ENCODE measurements at regions not wholly inside any gene's neighbourhood (a gene's known extent, or its start where the extent isn't known, plus 50 kb on each side); places are given as distances from the start of the nearest gene placed in this dataset.
"Not testable (repeated sequence)": the region's sequence is repeated elsewhere in the genome, so short reads cannot be mapped to it uniquely, and the experiment has no call there.

GRCh38 chr17:70523426-70523825, 354.1 kb downstream of the KCNJ2 start:
- DNase-seq (ENCODE audit: low spot score) = no peak

GRCh38 chr17:70525035-70525434, 355.7 kb downstream of the KCNJ2 start:
- not testable (repeated sequence) for DNase-seq (ENCODE audit: low spot score)

GRCh38 chr17:70525961-70526360, 356.6 kb downstream of the KCNJ2 start:
- no peak for DNase-seq (ENCODE audit: low spot score)

- DNase-seq (ENCODE audit: low spot score) = peak; percentile 1
Measured at GRCh38 chr17:70527364-70527888, 358.1 kb downstream of the KCNJ2 start.

- no peak for DNase-seq (ENCODE audit: low spot score)
Measured at GRCh38 chr17:70533427-70533826, 364.1 kb downstream of the KCNJ2 start.

- DNase-seq (ENCODE audit: low spot score) = no peak
Measured at GRCh38 chr17:70535986-70536385, 366.7 kb downstream of the KCNJ2 start.

GRCh38 chr17:70539132-70539924, 370.0 kb downstream of the KCNJ2 start:
- DNase-seq (ENCODE audit: low spot score) = no peak

- DNase-seq (ENCODE audit: low spot score) = no peak
Measured at GRCh38 chr17:70542876-70543275, 373.5 kb downstream of the KCNJ2 start.

GRCh38 chr17:70544317-70544716, 375.0 kb downstream of the KCNJ2 start:
- no peak for DNase-seq (ENCODE audit: low spot score)

GRCh38 chr17:70552230-70552981, 383.1 kb downstream of the KCNJ2 start:
- peak; percentile 8 for DNase-seq (ENCODE audit: low spot score)

GRCh38 chr17:70552982-70553334, 383.6 kb downstream of the KCNJ2 start:
- no peak for DNase-seq (ENCODE audit: low spot score)

- no peak for DNase-seq (ENCODE audit: low spot score)
Measured at GRCh38 chr17:70555723-70556122, 386.4 kb downstream of the KCNJ2 start.

- DNase-seq (ENCODE audit: low spot score) = no peak
Measured at GRCh38 chr17:70558821-70559220, 389.5 kb downstream of the KCNJ2 start.

- no peak for DNase-seq (ENCODE audit: low spot score)
Measured at GRCh38 chr17:70560471-70560870, 391.1 kb downstream of the KCNJ2 start.

- DNase-seq (ENCODE audit: low spot score) = no peak
Measured at GRCh38 chr17:70562137-70562536, 392.8 kb downstream of the KCNJ2 start.

- DNase-seq (ENCODE audit: low spot score) = no peak
Measured at GRCh38 chr17:70563281-70563820, 394.0 kb downstream of the KCNJ2 start.

GRCh38 chr17:70564006-70564620, 394.8 kb downstream of the KCNJ2 start:
- no peak for DNase-seq (ENCODE audit: low spot score)

GRCh38 chr17:70569128-70569527, 399.8 kb downstream of the KCNJ2 start:
- DNase-seq (ENCODE audit: low spot score) = no peak

- no peak for DNase-seq (ENCODE audit: low spot score)
Measured at GRCh38 chr17:70577456-70577855, 408.1 kb downstream of the KCNJ2 start.

- DNase-seq (ENCODE audit: low spot score) = no peak
Measured at GRCh38 chr17:70581459-70581858, 412.1 kb downstream of the KCNJ2 start.

- DNase-seq (ENCODE audit: low spot score) = no peak
Measured at GRCh38 chr17:70582777-70583176, 413.4 kb downstream of the KCNJ2 start.

- no peak for DNase-seq (ENCODE audit: low spot score)
Measured at GRCh38 chr17:70584255-70584654, 414.9 kb downstream of the KCNJ2 start.

- no peak for DNase-seq (ENCODE audit: low spot score)
Measured at GRCh38 chr17:70588003-70588402, 418.7 kb downstream of the KCNJ2 start.
